HepG2 (cell line): ENCODE measurements at regions not wholly inside any gene's neighbourhood (a gene's known extent, or its start where the extent isn't known, plus 50 kb on each side); places are given as distances from the start of the nearest gene placed in this dataset.

Source experiments
- ATAC-seq: fragments of 200-7000 bp; cut with Tn5 transposase; 3 replicates; pipeline ENCODE4 v1.9.1; 2020; ENCODE audit warnings: mild to moderate bottlenecking, moderate library complexity
- BruUV-seq: library from RNA; stranded (reverse); fragments of 400-500 nt; replicated peaks from 2 replicates; lab custom pipeline; 2021; lab: Mats Ljungman, UMichigan
- CTCF ChIA-PET: fragments of 300-600 bp; formaldehyde crosslinking; extraction: SDS; loops from one replicate; lab custom pipeline; 2021; ENCODE audit warnings: low total read pairs, inconsistent platforms, low intra/inter-chr PET ratio; lab: Yijun Ruan, JAX
- POLR2A ChIA-PET: fragments of 350-600 bp; sonication (Branson Sonifier 250); formaldehyde crosslinking; loops from one replicate; lab custom pipeline; 2020; ENCODE audit warnings: antibody characterized with exemption, inconsistent platforms; lab: Yijun Ruan, JAX
- DNase-seq: peaks from one replicate; pipeline ENCODE4 v3.0.0-alpha.2; 2015; ENCODE audit warnings: low spot score
- FAIRE-seq: peaks from 3 replicates; lab custom pipeline; 2011; peaks lifted over from hg19 to GRCh38; lab: Jason Lieb, UNC
- H2AFZ ChIP-seq: one replicate; pipeline ENCODE4 v1.6.1; 2011; ENCODE audit warnings: low read length, inconsistent platforms
- H3K27ac ChIP-seq: fragments of 300-600 bp; 3 replicates; pipeline ENCODE4 v1.8.0; 2011; ENCODE audit warnings: mixed run types, mild to moderate bottlenecking, mixed read lengths, low read length, inconsistent platforms; ENCODE audit not compliant: insufficient read depth; ENCODE audit errors: extremely low read length
- H3K27me3 ChIP-seq, 2 experiments: fragments of 200-600 bp in 1 of 2; 2 replicates in 1 of 2; 3 replicates in 1 of 2; pipeline versions ENCODE4 v1.6.0 to v1.8.0; 2011; ENCODE audit warnings: low read length in 2 of 2, mild to moderate bottlenecking in 2 of 2, moderate library complexity in 2 of 2, inconsistent platforms in 1 of 2; ENCODE audit not compliant: insufficient read depth in 2 of 2, control insufficient read depth in 1 of 2
- H3K36me3 ChIP-seq, 2 experiments: fragments of 200-600 bp in 1 of 2; replicated peaks in 1 of 2; 2 replicates in 1 of 2; 3 replicates in 1 of 2; pipeline versions ENCODE4 v1.5.1 to v1.8.0; 2011; ENCODE audit warnings: low read length in 2 of 2, inconsistent platforms in 1 of 2; ENCODE audit not compliant: insufficient read depth in 2 of 2, control insufficient read depth in 1 of 2
- H3K4me1 ChIP-seq: 2 replicates; pipeline ENCODE4 v1.5.1; 2012; ENCODE audit warnings: low read length, inconsistent platforms; ENCODE audit not compliant: insufficient read depth
- H3K4me2 ChIP-seq: 2 replicates; pipeline ENCODE4 v1.6.0; 2011; ENCODE audit warnings: low read depth, low read length, inconsistent platforms
- H3K4me3 ChIP-seq, 3 experiments: fragments of 200-600 bp in 1 of 3; sonication (generic), shearing (Covaris generic) in 1 of 3; replicated peaks in 1 of 3; 2 replicates each; pipeline ENCODE4 v1.5.1; 2011 to 2016; ENCODE audit warnings: low read length in 3 of 3, inconsistent platforms in 2 of 3, low read depth in 2 of 3, mild to moderate bottlenecking in 2 of 3, control low read depth in 1 of 3, mixed read lengths in 1 of 3; ENCODE audit not compliant: insufficient read depth in 1 of 3
- H3K79me2 ChIP-seq: one replicate; pipeline ENCODE4 v1.6.1; 2011; ENCODE audit warnings: low read length, inconsistent platforms; ENCODE audit not compliant: insufficient read depth
- H3K9ac ChIP-seq: 2 replicates; pipeline ENCODE4 v1.6.0; 2011; ENCODE audit warnings: mild to moderate bottlenecking, low read depth, low read length, inconsistent platforms; ENCODE audit not compliant: insufficient read depth
- H3K9me3 ChIP-seq: 2 replicates; pipeline ENCODE4 v1.5.1; 2012; ENCODE audit warnings: mild to moderate bottlenecking, low read length
- H4K20me1 ChIP-seq: 2 replicates; pipeline ENCODE4 v1.6.0; 2011; ENCODE audit warnings: inconsistent platforms, mild to moderate bottlenecking, low read length, moderate library complexity; ENCODE audit not compliant: insufficient read depth
- CAMTA2 ChIP-seq: sonication (generic); formaldehyde crosslinking; IDR thresholded peaks from 2 replicates; pipeline ENCODE4 v1.4.0; 2020; ENCODE audit warnings: mild to moderate bottlenecking, missing genetic modification reagents, borderline replicate concordance
- CREM ChIP-seq, 2 experiments: sonication (generic) in 1 of 2; formaldehyde crosslinking in 1 of 2; IDR thresholded peaks; 2 replicates each; pipeline versions ENCODE4 v1.4.0 to v1.6.1; 2016 to 2020; ENCODE audit warnings: antibody characterized with exemption in 1 of 2, mild to moderate bottlenecking in 1 of 2, missing genetic modification reagents in 1 of 2
- MAF1 ChIP-seq: sonication (generic); formaldehyde crosslinking; IDR thresholded peaks from 2 replicates; pipeline ENCODE4 v1.5.0; 2020; ENCODE audit warnings: missing genetic modification reagents, borderline replicate concordance
- YY1 ChIP-seq: IDR thresholded peaks from 2 replicates; pipeline ENCODE4 v1.6.1; 2011; ENCODE audit warnings: low read length, low read depth, moderate library complexity, mild to moderate bottlenecking; ENCODE audit not compliant: insufficient read depth, insufficient replicate concordance
- ZNF614 ChIP-seq: IDR thresholded peaks from 2 replicates; pipeline ENCODE4 v1.6.1; 2018; ENCODE audit warnings: missing biosample characterization, missing genetic modification reagents, inconsistent platforms, borderline replicate concordance
- ZNF616 ChIP-seq: sonication (generic); formaldehyde crosslinking; IDR thresholded peaks from 2 replicates; pipeline ENCODE4 v1.5.0; 2020; ENCODE audit warnings: low read depth, mild to moderate bottlenecking, missing genetic modification reagents
- WGBS: methylation state at CpG from one replicate; pipeline ENCODE4 v1.1.6; 2017; ENCODE audit warnings: low lambda C conversion rate; 5-methylcytosine and 5-hydroxymethylcytosine counted together
- in situ Hi-C: cut with HindIII; loops from 2 replicates; pipeline ENCODE4 v1.10.0; 2017; ENCODE audit warnings: low pct_unique_long_range_greater_than_20kb; ENCODE audit not compliant: extremely low pct_ligation_motif_present
- intact Hi-C: fragments of 100-400 bp; cut with micrococcal nuclease; formaldehyde crosslinking; loops from one replicate; pipeline ENCODE4 v1.10.0; 2022; ENCODE audit not compliant: unreplicated experiment
- TF ChIP-seq, protein P1 (sequence below): sonication (generic); formaldehyde crosslinking; IDR thresholded peaks from 2 replicates; pipeline ENCODE4; 2020; ENCODE audit warnings: missing genetic modification reagents, mild to moderate bottlenecking, borderline replicate concordance
- TF ChIP-seq, protein P2 (sequence below): sonication (generic); formaldehyde crosslinking; IDR thresholded peaks from 2 replicates; pipeline ENCODE4 v1.4.0; 2020; ENCODE audit warnings: mild to moderate bottlenecking, missing genetic modification reagents
- TF ChIP-seq, protein P3 (sequence below): sonication (generic); formaldehyde crosslinking; IDR thresholded peaks from 2 replicates; pipeline ENCODE4 v1.9.0; 2022; ENCODE audit warnings: low read depth, missing genetic modification reagents
- TF ChIP-seq, protein P4 (sequence below): sonication (generic); formaldehyde crosslinking; IDR thresholded peaks from 2 replicates; pipeline ENCODE4 v1.4.0; 2020; ENCODE audit warnings: missing genetic modification reagents

DNA sequence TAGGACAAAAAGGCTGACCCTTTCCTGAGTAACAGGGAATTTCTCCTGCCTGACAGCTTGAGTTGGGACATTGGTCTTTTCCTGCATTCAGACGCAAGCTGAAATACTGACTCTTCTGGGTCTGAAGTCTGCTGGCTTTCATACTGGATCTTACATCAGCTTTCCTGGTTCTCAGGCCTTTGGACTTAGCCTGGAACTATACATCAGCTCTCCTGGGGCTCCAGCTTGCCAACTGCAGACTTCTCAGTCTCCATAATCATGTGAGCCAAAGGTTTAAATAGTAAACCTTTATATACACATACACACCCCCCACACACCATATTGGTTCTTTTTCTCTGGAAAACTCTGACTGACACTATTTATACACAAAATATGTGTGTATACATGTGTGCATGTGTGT is 59.0 kb upstream of the KCND3 start (continued):
- TF ChIP-seq MAF1 (CRISPR knock-in tag): no peak
- TF ChIP-seq, all 625 proteins: peak for 0

DNA sequence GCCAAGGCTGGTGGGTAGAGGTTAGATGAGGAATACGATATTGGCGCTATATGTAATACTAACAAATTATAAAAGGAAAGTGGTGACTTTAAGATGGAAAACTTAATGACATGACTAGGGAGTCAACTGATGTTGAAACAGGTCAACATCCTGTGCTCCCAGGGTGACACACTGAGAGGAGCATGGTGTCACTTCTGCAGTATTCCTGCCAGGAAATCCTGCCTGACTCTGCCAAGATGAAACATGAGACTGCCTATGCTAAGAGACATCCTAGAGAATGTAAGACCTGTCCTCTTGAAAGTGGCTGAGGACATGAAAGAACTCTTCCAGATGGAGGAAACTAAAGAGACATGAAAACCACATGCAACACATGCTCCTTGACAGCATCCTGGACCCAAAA is 65.0 kb upstream of the KCND3 start:
- Histone ChIP-seq H3K4me3 (no peak overlapping the region), H3K9ac (no peak overlapping the region), H2AFZ (no peak overlapping the region), H3K27me3 (no peaks in the 10 kb centered on the region), H3K9me3 (no peaks in the 10 kb centered on the region), H3K4me1 (no peaks in the 10 kb centered on the region), H3K27ac (no peak overlapping the region), H3K36me3 (no peaks in the 10 kb centered on the region), H3K4me2 (no peak overlapping the region), H4K20me1 (no peaks in the 10 kb centered on the region), H3K79me2 (no peaks in the 10 kb centered on the region)
- ATAC-seq (no peak), FAIRE-seq (no peak), DNase-seq (no peak)
- intact Hi-C loops: no loop called here
- in situ Hi-C loops: no loop called here
- no TSS peak for BruUV-seq
- 94% methylated on average over 2 of the region's 2 CpGs for whole genome bisulfite sequencing
- CTCF ChIA-PET: no interaction called here
- POLR2A ChIA-PET: no interaction called here
- TF ChIP-seq ZNF616 (CRISPR knock-in tag) (no peak), CREM (IDR thresholded peaks at IDR 0.05) (no peak), CREM (CRISPR knock-in tag; IDR thresholded peaks at IDR 0.05) (no peak), YY1 (no peak), ZNF614 (CRISPR knock-in tag) (no peak), CAMTA2 (CRISPR knock-in tag) (no peak)
- TF ChIP-seq, protein P1, sequence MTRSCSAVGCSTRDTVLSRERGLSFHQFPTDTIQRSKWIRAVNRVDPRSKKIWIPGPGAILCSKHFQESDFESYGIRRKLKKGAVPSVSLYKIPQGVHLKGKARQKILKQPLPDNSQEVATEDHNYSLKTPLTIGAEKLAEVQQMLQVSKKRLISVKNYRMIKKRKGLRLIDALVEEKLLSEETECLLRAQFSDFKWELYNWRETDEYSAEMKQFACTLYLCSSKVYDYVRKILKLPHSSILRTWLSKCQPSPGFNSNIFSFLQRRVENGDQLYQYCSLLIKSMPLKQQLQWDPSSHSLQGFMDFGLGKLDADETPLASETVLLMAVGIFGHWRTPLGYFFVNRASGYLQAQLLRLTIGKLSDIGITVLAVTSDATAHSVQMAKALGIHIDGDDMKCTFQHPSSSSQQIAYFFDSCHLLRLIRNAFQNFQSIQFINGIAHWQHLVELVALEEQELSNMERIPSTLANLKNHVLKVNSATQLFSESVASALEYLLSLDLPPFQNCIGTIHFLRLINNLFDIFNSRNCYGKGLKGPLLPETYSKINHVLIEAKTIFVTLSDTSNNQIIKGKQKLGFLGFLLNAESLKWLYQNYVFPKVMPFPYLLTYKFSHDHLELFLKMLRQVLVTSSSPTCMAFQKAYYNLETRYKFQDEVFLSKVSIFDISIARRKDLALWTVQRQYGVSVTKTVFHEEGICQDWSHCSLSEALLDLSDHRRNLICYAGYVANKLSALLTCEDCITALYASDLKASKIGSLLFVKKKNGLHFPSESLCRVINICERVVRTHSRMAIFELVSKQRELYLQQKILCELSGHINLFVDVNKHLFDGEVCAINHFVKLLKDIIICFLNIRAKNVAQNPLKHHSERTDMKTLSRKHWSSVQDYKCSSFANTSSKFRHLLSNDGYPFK: no peak
- TF ChIP-seq, protein P2, sequence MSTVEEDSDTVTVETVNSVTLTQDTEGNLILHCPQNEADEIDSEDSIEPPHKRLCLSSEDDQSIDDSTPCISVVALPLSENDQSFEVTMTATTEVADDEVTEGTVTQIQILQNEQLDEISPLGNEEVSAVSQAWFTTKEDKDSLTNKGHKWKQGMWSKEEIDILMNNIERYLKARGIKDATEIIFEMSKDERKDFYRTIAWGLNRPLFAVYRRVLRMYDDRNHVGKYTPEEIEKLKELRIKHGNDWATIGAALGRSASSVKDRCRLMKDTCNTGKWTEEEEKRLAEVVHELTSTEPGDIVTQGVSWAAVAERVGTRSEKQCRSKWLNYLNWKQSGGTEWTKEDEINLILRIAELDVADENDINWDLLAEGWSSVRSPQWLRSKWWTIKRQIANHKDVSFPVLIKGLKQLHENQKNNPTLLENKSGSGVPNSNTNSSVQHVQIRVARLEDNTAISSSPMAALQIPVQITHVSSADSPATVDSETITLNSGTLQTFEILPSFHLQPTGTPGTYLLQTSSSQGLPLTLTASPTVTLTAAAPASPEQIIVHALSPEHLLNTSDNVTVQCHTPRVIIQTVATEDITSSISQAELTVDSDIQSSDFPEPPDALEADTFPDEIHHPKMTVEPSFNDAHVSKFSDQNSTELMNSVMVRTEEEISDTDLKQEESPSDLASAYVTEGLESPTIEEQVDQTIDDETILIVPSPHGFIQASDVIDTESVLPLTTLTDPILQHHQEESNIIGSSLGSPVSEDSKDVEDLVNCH (CRISPR knock-in tag): no peak
- TF ChIP-seq, protein P3, sequence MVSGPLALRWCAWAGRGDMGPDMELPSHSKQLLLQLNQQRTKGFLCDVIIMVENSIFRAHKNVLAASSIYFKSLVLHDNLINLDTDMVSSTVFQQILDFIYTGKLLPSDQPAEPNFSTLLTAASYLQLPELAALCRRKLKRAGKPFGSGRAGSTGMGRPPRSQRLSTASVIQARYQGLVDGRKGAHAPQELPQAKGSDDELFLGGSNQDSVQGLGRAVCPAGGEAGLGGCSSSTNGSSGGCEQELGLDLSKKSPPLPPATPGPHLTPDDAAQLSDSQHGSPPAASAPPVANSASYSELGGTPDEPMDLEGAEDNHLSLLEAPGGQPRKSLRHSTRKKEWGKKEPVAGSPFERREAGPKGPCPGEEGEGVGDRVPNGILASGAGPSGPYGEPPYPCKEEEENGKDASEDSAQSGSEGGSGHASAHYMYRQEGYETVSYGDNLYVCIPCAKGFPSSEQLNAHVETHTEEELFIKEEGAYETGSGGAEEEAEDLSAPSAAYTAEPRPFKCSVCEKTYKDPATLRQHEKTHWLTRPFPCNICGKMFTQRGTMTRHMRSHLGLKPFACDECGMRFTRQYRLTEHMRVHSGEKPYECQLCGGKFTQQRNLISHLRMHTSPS: no peak
- TF ChIP-seq, protein P4, sequence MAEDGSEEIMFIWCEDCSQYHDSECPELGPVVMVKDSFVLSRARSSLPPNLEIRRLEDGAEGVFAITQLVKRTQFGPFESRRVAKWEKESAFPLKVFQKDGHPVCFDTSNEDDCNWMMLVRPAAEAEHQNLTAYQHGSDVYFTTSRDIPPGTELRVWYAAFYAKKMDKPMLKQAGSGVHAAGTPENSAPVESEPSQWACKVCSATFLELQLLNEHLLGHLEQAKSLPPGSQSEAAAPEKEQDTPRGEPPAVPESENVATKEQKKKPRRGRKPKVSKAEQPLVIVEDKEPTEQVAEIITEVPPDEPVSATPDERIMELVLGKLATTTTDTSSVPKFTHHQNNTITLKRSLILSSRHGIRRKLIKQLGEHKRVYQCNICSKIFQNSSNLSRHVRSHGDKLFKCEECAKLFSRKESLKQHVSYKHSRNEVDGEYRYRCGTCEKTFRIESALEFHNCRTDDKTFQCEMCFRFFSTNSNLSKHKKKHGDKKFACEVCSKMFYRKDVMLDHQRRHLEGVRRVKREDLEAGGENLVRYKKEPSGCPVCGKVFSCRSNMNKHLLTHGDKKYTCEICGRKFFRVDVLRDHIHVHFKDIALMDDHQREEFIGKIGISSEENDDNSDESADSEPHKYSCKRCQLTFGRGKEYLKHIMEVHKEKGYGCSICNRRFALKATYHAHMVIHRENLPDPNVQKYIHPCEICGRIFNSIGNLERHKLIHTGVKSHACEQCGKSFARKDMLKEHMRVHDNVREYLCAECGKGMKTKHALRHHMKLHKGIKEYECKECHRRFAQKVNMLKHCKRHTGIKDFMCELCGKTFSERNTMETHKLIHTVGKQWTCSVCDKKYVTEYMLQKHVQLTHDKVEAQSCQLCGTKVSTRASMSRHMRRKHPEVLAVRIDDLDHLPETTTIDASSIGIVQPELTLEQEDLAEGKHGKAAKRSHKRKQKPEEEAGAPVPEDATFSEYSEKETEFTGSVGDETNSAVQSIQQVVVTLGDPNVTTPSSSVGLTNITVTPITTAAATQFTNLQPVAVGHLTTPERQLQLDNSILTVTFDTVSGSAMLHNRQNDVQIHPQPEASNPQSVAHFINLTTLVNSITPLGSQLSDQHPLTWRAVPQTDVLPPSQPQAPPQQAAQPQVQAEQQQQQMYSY: no peak
